GM06990 (cell line): ENCODE measurements at regions not wholly inside any gene's neighbourhood (a gene's known extent, or its start where the extent isn't known, plus 50 kb on each side); places are given as distances from the start of the nearest gene placed in this dataset.

Experiments
- DNase-seq: peaks from one replicate; pipeline ENCODE4 v3.0.0-alpha.2; 2011; ENCODE audit not compliant: insufficient read length; ENCODE audit errors: extremely low read depth
- H3K27me3 ChIP-seq: replicated peaks from 2 replicates; pipeline ENCODE4 v1.6.0; 2011; ENCODE audit warnings: low read length; ENCODE audit not compliant: control insufficient read depth, insufficient read depth
- H3K36me3 ChIP-seq: 2 replicates; pipeline ENCODE4 v1.5.1; 2011; ENCODE audit warnings: low read length; ENCODE audit not compliant: control insufficient read depth, insufficient read depth
- H3K4me3 ChIP-seq: replicated peaks from 2 replicates; pipeline ENCODE4 v1.5.1; 2011; ENCODE audit warnings: low read depth, mild to moderate bottlenecking, control low read depth, low read length
- TF ChIP-seq, protein P1 (sequence below): IDR thresholded peaks from 2 replicates; pipeline ENCODE4 v1.5.1; 2011; ENCODE audit warnings: low read length, control low read depth, mild to moderate bottlenecking, inconsistent platforms; ENCODE audit not compliant: insufficient read depth, poor library complexity, severe bottlenecking

GRCh38 chr9:30125881-30126280, 2258.6 kb upstream of the ACO1 start:
- TF ChIP-seq, protein P1, sequence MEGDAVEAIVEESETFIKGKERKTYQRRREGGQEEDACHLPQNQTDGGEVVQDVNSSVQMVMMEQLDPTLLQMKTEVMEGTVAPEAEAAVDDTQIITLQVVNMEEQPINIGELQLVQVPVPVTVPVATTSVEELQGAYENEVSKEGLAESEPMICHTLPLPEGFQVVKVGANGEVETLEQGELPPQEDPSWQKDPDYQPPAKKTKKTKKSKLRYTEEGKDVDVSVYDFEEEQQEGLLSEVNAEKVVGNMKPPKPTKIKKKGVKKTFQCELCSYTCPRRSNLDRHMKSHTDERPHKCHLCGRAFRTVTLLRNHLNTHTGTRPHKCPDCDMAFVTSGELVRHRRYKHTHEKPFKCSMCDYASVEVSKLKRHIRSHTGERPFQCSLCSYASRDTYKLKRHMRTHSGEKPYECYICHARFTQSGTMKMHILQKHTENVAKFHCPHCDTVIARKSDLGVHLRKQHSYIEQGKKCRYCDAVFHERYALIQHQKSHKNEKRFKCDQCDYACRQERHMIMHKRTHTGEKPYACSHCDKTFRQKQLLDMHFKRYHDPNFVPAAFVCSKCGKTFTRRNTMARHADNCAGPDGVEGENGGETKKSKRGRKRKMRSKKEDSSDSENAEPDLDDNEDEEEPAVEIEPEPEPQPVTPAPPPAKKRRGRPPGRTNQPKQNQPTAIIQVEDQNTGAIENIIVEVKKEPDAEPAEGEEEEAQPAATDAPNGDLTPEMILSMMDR = no peak
- DNase-seq = no peak
- Histone ChIP-seq H3K27me3 (no peaks in the 10 kb centered on the region), H3K36me3 (no peaks in the 10 kb centered on the region), H3K4me3 (no peak overlapping the region)

- H3K36me3 ChIP-seq = no peaks in the 10 kb centered on the region
- TF ChIP-seq, protein P1 = no peak
- no peak for DNase-seq
- H3K27me3 ChIP-seq = no peaks in the 10 kb centered on the region
- H3K4me3 ChIP-seq = no peak overlapping the region
Observed at GRCh38 chr9:30127371-30127770, 2257.1 kb upstream of the ACO1 start.

DNA sequence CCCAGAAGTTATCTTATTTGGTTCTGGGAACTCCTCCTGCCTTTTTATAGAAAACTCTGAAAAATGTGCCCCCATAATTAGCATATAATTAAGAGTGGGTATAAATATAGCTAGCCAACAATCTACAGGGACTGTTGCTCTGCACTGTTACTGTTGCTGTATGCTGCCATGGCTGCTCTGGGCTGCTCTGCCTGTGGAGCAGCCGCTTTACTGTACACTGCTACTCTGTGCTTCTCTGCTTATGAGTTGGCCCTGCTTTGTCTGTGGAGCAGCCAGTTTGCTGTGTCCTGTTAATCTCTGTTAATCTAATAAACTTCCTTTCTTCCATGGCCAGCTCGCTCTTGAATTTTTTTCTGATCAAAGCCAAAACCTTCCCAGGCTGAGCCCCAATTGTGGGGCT, 2244.0 kb upstream of the ACO1 start:
- no peak overlapping the region for H3K4me3 ChIP-seq
- H3K36me3 ChIP-seq = no peaks in the 10 kb centered on the region
- no peaks in the 10 kb centered on the region for H3K27me3 ChIP-seq
- TF ChIP-seq, protein P1 = no peak
- no peak for DNase-seq

DNA sequence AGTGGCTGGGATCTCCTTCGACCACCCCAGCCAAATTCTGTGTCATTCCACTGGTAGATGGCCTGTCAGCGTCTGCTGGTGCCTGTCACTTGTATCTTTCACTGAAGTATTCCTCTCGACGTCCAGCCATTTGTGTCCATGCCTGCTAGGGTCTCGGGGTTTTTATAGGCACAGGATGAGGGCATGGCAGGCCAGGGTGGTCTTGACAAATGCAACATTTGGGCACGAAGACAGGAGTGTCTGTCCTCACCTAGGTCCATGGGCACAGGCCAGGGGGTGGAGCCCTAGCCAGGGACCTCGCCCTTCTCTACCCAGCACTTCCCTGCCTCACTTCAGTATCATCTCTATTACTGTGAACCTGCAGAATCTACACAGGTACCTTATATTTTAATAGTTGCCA, 2223.9 kb upstream of the ACO1 start:
- no peak for DNase-seq
- TF ChIP-seq, protein P1 = no peak
- H3K27me3 ChIP-seq = no peaks in the 10 kb centered on the region
- no peaks in the 10 kb centered on the region for H3K36me3 ChIP-seq
- H3K4me3 ChIP-seq = no peak overlapping the region

- TF ChIP-seq, protein P1 = no peak
- no peaks in the 10 kb centered on the region for H3K36me3 ChIP-seq
- DNase-seq = no peak
- no peak overlapping the region for H3K4me3 ChIP-seq
- no peaks in the 10 kb centered on the region for H3K27me3 ChIP-seq
Observed at GRCh38 chr9:30172206-30172605, 2212.2 kb upstream of the ACO1 start.

DNA sequence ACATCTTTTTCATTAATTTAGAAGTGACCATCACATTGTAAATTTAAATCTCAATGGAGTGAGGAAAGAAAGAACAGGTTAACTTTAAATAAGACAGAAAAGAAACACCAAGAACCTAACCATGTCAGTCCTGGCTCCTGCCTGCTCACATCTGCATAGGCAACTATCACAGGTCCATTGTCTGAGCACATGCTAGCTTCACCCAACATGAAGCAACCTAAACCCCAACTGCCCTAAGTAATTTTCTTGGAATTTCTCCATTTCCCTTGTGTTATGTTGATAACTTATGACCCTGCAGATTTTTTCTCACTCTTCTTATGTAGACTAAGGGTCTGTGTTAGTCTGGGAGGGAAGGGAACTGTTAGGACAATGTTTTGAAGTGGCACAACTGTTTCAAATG, 2205.8 kb upstream of the ACO1 start:
- DNase-seq = no peak
- H3K27me3 ChIP-seq = no peaks in the 10 kb centered on the region
- no peak overlapping the region for H3K4me3 ChIP-seq
- TF ChIP-seq, protein P1 = no peak
- no peaks in the 10 kb centered on the region for H3K36me3 ChIP-seq
